ENCODE measurements at regions not wholly inside any gene's neighbourhood (a gene's known extent, or its start where the extent isn't known, plus 50 kb on each side); places are given as distances from the start of the nearest gene placed in this dataset.

DNA sequence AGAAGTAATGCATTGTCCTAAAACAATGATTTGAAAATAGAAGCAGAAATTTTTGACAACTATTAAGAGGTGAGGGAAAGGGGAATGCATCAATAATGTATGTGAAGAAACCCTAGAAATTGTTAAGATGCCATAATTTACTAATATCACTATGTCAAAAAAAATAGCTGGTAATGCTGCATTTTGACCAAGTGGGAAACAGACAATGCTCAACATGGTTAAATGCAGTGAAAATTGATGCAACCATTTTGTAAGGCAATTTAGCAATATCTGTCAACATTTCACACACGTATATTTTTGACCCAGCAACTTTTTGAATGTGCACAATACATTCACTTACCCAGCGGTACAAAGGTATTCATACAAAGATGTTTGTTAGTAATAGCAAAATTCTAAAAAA, 381.6 kb downstream of the CDH11 start:
- Histone ChIP-seq H2BK5ac (ENCODE audit: insufficient read length, low read length) (no peak overlapping the region), H3K23ac (ENCODE audit: insufficient read length, low read depth, low read length) (no peak overlapping the region), H4K20me1 (ENCODE audit: control insufficient read depth, insufficient read depth, insufficient read length) (no peaks in the 10 kb centered on the region), H2BK120ac (ENCODE audit: low read depth, low read length, poor library complexity, severe bottlenecking) (no peak overlapping the region), H3T11ph (ENCODE audit: low read length) (no peak overlapping the region), H4K8ac (replicated peaks; ENCODE audit: insufficient read length, low read depth, low read length) (no peak overlapping the region), H3K4me2 (ENCODE audit: insufficient read depth, insufficient read length, low read length) (no peak overlapping the region), H3K79me2 (ENCODE audit: insufficient read depth, low read length) (no peaks in the 10 kb centered on the region), H3K9me3 (ENCODE audit: control insufficient read depth, low read depth, low read length) (no peaks in the 10 kb centered on the region), H2BK20ac (ENCODE audit: low read depth, low read length, poor library complexity, severe bottlenecking) (no peak overlapping the region), H3K14ac (ENCODE audit: insufficient read depth, low read length) (no peak overlapping the region), H2BK15ac (ENCODE audit: low read depth, low read length) (no peak overlapping the region), H3K56ac (ENCODE audit: insufficient read length, low read depth, low read length) (no peak overlapping the region), H3K27me3 (ENCODE audit: insufficient read depth, low read length) (no peaks in the 10 kb centered on the region), H3K79me1 (ENCODE audit: insufficient read depth, low read depth, low read length, poor library complexity, severe bottlenecking) (no peaks in the 10 kb centered on the region), H2AFZ (ENCODE audit: low read length) (no peak overlapping the region), H3K4me1 (ENCODE audit: insufficient read depth, low read length) (no peaks in the 10 kb centered on the region), H3K23me2 (ENCODE audit: insufficient read length, low read depth, low read length, poor library complexity, severe bottlenecking) (no peaks in the 10 kb centered on the region), H3K4ac (ENCODE audit: low read depth, low read length) (no peak overlapping the region), H4K5ac (ENCODE audit: insufficient read length, low read depth, low read length) (no peak overlapping the region), H2AK5ac (ENCODE audit: insufficient read length, low read length) (no peak overlapping the region), H4K91ac (ENCODE audit: insufficient read length, low read depth, low read length) (no peak overlapping the region), H3K18ac (ENCODE audit: insufficient read length, low read depth, low read length) (no peak overlapping the region), H3K9ac (ENCODE audit: extremely low read depth, insufficient read length, low read length) (no peak overlapping the region), H3K27ac (ENCODE audit: insufficient read length, low read depth, low read length) (no peak overlapping the region), H2BK12ac (ENCODE audit: insufficient read length, low read depth, low read length) (no peak overlapping the region)
- peaks cover 2% of the 10 kb centered on the region in 2 experiments for H3K4me1 Mint-ChIP-seq
- H3K27ac Mint-ChIP-seq, result no peak overlapping the region
- no CpG with 5 or more reads among the region's 2 CpGs for WGBS (ENCODE audit: extremely low coverage, insufficient read length, low lambda C conversion rate)
- TF ChIP-seq, protein P1, sequence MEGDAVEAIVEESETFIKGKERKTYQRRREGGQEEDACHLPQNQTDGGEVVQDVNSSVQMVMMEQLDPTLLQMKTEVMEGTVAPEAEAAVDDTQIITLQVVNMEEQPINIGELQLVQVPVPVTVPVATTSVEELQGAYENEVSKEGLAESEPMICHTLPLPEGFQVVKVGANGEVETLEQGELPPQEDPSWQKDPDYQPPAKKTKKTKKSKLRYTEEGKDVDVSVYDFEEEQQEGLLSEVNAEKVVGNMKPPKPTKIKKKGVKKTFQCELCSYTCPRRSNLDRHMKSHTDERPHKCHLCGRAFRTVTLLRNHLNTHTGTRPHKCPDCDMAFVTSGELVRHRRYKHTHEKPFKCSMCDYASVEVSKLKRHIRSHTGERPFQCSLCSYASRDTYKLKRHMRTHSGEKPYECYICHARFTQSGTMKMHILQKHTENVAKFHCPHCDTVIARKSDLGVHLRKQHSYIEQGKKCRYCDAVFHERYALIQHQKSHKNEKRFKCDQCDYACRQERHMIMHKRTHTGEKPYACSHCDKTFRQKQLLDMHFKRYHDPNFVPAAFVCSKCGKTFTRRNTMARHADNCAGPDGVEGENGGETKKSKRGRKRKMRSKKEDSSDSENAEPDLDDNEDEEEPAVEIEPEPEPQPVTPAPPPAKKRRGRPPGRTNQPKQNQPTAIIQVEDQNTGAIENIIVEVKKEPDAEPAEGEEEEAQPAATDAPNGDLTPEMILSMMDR (conservative IDR thresholded peaks at IDR 0.05), result no peak
- peaks cover 2% of the 10 kb centered on the region in 2 experiments; a peak in 2 of 5 replicates for H3K9me3 Mint-ChIP-seq
- no peaks in the 10 kb centered on the region; the same call in 1 of the 2 replicates for H3K27me3 Mint-ChIP-seq (ENCODE audit: low read depth)
- H3K4me3 Mint-ChIP-seq, result no peak overlapping the region
- no peak for DNase-seq
- peaks cover 0 to 6% (median 0%) of the 10 kb centered on the region in 3 experiments; a peak in 1 of 7 replicates for H3K36me3 Mint-ChIP-seq (ENCODE audit: insufficient read depth in 1 of 3, low read depth in 3 of 3)

Measured in H9 (cell line).